ENCODE measurements at regions not wholly inside any gene's neighbourhood (a gene's known extent, or its start where the extent isn't known, plus 50 kb on each side); places are given as distances from the start of the nearest gene placed in this dataset.

GRCh38 chr20:48210111-48211027, 425.1 kb upstream of the SULF2 start:
- no peak for DNase-seq

GRCh38 chr20:48209102-48209501, 423.8 kb upstream of the SULF2 start:
- DNase-seq = no peak

GRCh38 chr20:48208176-48208575, 422.9 kb upstream of the SULF2 start:
- no peak for DNase-seq

- DNase-seq = no peak
Observed at GRCh38 chr20:48207505-48207904, 422.2 kb upstream of the SULF2 start.

GRCh38 chr20:48205786-48206185, 420.5 kb upstream of the SULF2 start:
- DNase-seq = no peak

- DNase-seq = no peak
Observed at GRCh38 chr20:48205281-48205782, 420.1 kb upstream of the SULF2 start.

GRCh38 chr20:48204499-48204898, 419.2 kb upstream of the SULF2 start:
- no peak for DNase-seq

- DNase-seq = no peak
Observed at GRCh38 chr20:48203252-48203651, 418.0 kb upstream of the SULF2 start.

GRCh38 chr20:48202334-48203113, 417.2 kb upstream of the SULF2 start:
- DNase-seq = no peak

- DNase-seq = no peak
Observed at GRCh38 chr20:48201885-48202284, 416.6 kb upstream of the SULF2 start.

GRCh38 chr20:48201188-48201587, 415.9 kb upstream of the SULF2 start:
- DNase-seq = no peak

- no peak for DNase-seq
Observed at GRCh38 chr20:48198929-48199451, 413.7 kb upstream of the SULF2 start.

GRCh38 chr20:48197066-48197465, 411.8 kb upstream of the SULF2 start:
- no peak for DNase-seq

- DNase-seq = no peak
Observed at GRCh38 chr20:48196486-48196885, 411.2 kb upstream of the SULF2 start.

GRCh38 chr20:48196001-48196400, 410.7 kb upstream of the SULF2 start:
- DNase-seq = no peak

GRCh38 chr20:48195121-48195870, 410.0 kb upstream of the SULF2 start:
- no peak for DNase-seq

- peak in 2 of 51 donors; percentile 10 to 13 for DNase-seq
Observed at GRCh38 chr20:48194583-48194982, 409.3 kb upstream of the SULF2 start.

GRCh38 chr20:48193627-48194425, 408.5 kb upstream of the SULF2 start:
- DNase-seq = no peak

- no peak for DNase-seq
Observed at GRCh38 chr20:48192109-48192508, 406.8 kb upstream of the SULF2 start.

GRCh38 chr20:48191200-48191599, 405.9 kb upstream of the SULF2 start:
- DNase-seq = no peak

GRCh38 chr20:48190757-48191156, 405.5 kb upstream of the SULF2 start:
- no peak for DNase-seq

Data from hypothalamus (tissue), 51 donors.